ENCODE measurements at regions not wholly inside any gene's neighbourhood (a gene's known extent, or its start where the extent isn't known, plus 50 kb on each side); places are given as distances from the start of the nearest gene placed in this dataset.

DNA sequence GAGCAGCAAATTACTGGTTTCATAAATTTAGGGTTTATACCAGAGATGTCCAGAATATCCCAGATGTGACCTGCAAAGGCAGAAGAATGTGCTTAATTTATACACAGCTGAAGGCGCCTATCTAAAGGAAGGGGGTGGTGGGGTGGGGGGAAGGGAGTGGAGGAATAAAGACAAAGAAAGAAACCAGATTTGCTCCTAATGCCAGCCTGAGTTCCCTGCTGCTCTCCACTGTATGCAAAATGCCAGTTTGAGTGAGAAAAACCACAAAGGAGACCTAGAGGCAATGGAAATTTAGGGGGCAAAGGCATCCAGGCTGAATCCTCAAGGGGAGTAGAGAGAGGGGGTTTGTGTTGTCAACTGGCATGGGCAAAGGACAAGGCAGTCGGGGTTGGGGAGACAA is 161.5 kb upstream of the TOX3 start:
- TF ChIP-seq ZNF274 (IDR thresholded peaks at IDR 0.05; ENCODE audit: borderline replicate concordance, extremely low read depth, low read length) (no peak), YY1 (IDR thresholded peaks at IDR 0.05; ENCODE audit: low read depth, low read length) (no peak), SRF (IDR thresholded peaks at IDR 0.05; ENCODE audit: low read depth, low read length) (no peak)
- TF ChIP-seq, protein P1, sequence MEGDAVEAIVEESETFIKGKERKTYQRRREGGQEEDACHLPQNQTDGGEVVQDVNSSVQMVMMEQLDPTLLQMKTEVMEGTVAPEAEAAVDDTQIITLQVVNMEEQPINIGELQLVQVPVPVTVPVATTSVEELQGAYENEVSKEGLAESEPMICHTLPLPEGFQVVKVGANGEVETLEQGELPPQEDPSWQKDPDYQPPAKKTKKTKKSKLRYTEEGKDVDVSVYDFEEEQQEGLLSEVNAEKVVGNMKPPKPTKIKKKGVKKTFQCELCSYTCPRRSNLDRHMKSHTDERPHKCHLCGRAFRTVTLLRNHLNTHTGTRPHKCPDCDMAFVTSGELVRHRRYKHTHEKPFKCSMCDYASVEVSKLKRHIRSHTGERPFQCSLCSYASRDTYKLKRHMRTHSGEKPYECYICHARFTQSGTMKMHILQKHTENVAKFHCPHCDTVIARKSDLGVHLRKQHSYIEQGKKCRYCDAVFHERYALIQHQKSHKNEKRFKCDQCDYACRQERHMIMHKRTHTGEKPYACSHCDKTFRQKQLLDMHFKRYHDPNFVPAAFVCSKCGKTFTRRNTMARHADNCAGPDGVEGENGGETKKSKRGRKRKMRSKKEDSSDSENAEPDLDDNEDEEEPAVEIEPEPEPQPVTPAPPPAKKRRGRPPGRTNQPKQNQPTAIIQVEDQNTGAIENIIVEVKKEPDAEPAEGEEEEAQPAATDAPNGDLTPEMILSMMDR (IDR thresholded peaks at IDR 0.05; ENCODE audit: control extremely low read depth in 1 of 3, insufficient read depth in 1 of 3, low read depth in 1 of 3, low read length in 3 of 3): no peak
